ENCODE measurements at regions not wholly inside any gene's neighbourhood (a gene's known extent, or its start where the extent isn't known, plus 50 kb on each side); places are given as distances from the start of the nearest gene placed in this dataset.

DNA sequence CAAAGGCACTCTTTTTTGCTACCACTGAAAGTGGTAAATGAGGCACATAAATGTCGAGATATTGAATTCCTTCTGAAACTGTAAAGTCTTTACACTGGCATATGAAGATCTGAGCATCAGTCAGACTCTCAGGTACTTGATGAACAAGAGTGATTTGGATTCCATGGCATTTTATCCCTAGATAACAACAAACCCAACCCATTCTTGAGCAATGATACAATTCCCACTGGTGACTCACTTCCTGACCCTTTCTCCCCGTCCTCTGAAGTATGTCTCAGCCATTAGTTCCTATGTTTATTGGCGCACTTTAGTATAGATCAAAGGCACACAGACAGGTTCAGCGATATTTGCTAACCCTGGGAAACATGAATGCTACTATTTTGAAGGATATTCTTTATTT lies 147.0 kb upstream of the RBFOX1 start:
- H3K4me3 ChIP-seq (ENCODE audit: control insufficient read depth in 2 of 3, extremely low read depth in 1 of 3, insufficient read depth in 2 of 3, low read depth in 1 of 3, low read length in 3 of 3) = no peak overlapping the region
- no peaks in the 10 kb centered on the region for H4K20me1 ChIP-seq (ENCODE audit: control insufficient read depth, extremely low read depth, insufficient read depth, low read length)
- no peaks in the 10 kb centered on the region for H3K4me1 ChIP-seq (ENCODE audit: control insufficient read depth, extremely low read depth, insufficient read depth, low read length)
- no peak overlapping the region for H3K9ac ChIP-seq (ENCODE audit: control insufficient read depth, extremely low read depth, insufficient read depth, low read length)
- no peak overlapping the region for H3K27ac ChIP-seq (ENCODE audit: control insufficient read depth, insufficient read depth, low read length)
- no peak for FAIRE-seq
- TF ChIP-seq, protein P1, sequence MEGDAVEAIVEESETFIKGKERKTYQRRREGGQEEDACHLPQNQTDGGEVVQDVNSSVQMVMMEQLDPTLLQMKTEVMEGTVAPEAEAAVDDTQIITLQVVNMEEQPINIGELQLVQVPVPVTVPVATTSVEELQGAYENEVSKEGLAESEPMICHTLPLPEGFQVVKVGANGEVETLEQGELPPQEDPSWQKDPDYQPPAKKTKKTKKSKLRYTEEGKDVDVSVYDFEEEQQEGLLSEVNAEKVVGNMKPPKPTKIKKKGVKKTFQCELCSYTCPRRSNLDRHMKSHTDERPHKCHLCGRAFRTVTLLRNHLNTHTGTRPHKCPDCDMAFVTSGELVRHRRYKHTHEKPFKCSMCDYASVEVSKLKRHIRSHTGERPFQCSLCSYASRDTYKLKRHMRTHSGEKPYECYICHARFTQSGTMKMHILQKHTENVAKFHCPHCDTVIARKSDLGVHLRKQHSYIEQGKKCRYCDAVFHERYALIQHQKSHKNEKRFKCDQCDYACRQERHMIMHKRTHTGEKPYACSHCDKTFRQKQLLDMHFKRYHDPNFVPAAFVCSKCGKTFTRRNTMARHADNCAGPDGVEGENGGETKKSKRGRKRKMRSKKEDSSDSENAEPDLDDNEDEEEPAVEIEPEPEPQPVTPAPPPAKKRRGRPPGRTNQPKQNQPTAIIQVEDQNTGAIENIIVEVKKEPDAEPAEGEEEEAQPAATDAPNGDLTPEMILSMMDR (optimal IDR thresholded peaks at IDR 0.05 in 1 of 3, IDR thresholded peaks at IDR 0.05 in 1 of 3, conservative IDR thresholded peaks at IDR 0.05 in 1 of 3; ENCODE audit: extremely low read depth in 1 of 3, insufficient read depth in 2 of 3, low read length in 3 of 3) = no peak
- no peak for TF ChIP-seq EZH2 (IDR thresholded peaks at IDR 0.05; ENCODE audit: low read length)
- peaks cover 3% of the 10 kb centered on the region for H3K9me3 ChIP-seq (ENCODE audit: control insufficient read depth, low read depth, low read length)
- DNase-seq (ENCODE audit: low read depth, low spot score) = no peak
- dilution Hi-C loops (cut with MboI; ENCODE audit: extremely low pct_ligation_motif_present, low sequenced_read_pairs) = no loop called here
- H2AFZ ChIP-seq (ENCODE audit: control insufficient read depth, low read length) = no peak overlapping the region
- no peaks in the 10 kb centered on the region for H3K36me3 ChIP-seq (ENCODE audit: control insufficient read depth in 2 of 2, extremely low read depth in 1 of 2, insufficient read depth in 2 of 2, low read length in 2 of 2)
- H3K9me1 ChIP-seq (ENCODE audit: control insufficient read depth, extremely low read depth, insufficient read depth, low read length) = no peaks in the 10 kb centered on the region
- H3K4me2 ChIP-seq (ENCODE audit: control insufficient read depth, extremely low read depth, insufficient read depth, low read depth, low read length) = no peak overlapping the region
- no peaks in the 10 kb centered on the region for H3K27me3 ChIP-seq (ENCODE audit: control insufficient read depth, extremely low read depth, insufficient read depth, low read length)
- no peaks in the 10 kb centered on the region for H3K79me2 ChIP-seq (ENCODE audit: control insufficient read depth, insufficient read depth, low read length)

DNA sequence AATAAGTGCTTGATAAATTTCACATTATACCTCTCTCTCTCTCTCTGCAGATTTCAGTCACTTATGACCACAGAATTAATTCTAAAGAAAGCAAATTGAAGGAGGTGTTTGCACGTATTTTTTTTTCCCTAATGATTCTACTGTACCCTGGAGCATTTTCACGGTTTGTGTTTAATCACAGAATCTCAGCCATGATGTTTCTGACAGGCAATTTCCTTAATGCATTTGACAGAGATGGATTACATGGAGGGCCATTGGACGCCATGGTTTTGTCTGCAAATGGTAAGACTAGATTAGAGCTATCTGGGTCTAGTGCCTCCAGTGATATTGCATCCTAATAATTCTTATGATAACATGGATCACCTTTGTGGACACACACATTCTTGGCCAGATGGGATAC lies 147.5 kb upstream of the RBFOX1 start:
- H3K9me3 ChIP-seq (ENCODE audit: control insufficient read depth, low read depth, low read length) = peaks cover 1% of the 10 kb centered on the region
- H3K79me2 ChIP-seq (ENCODE audit: control insufficient read depth, insufficient read depth, low read length) = no peaks in the 10 kb centered on the region
- no peak overlapping the region for H3K4me3 ChIP-seq (ENCODE audit: control insufficient read depth in 2 of 3, extremely low read depth in 1 of 3, insufficient read depth in 2 of 3, low read depth in 1 of 3, low read length in 3 of 3)
- no peaks in the 10 kb centered on the region for H3K27me3 ChIP-seq (ENCODE audit: control insufficient read depth, extremely low read depth, insufficient read depth, low read length)
- H3K36me3 ChIP-seq (ENCODE audit: control insufficient read depth in 2 of 2, extremely low read depth in 1 of 2, insufficient read depth in 2 of 2, low read length in 2 of 2) = no peaks in the 10 kb centered on the region
- dilution Hi-C loops (cut with MboI; ENCODE audit: extremely low pct_ligation_motif_present, low sequenced_read_pairs) = no loop called here
- H3K9ac ChIP-seq (ENCODE audit: control insufficient read depth, extremely low read depth, insufficient read depth, low read length) = no peak overlapping the region
- no peaks in the 10 kb centered on the region for H4K20me1 ChIP-seq (ENCODE audit: control insufficient read depth, extremely low read depth, insufficient read depth, low read length)
- no peak overlapping the region for H3K27ac ChIP-seq (ENCODE audit: control insufficient read depth, insufficient read depth, low read length)
- no peak for TF ChIP-seq EZH2 (IDR thresholded peaks at IDR 0.05; ENCODE audit: low read length)
- TF ChIP-seq, protein P1 (optimal IDR thresholded peaks at IDR 0.05 in 1 of 3, IDR thresholded peaks at IDR 0.05 in 1 of 3, conservative IDR thresholded peaks at IDR 0.05 in 1 of 3; ENCODE audit: extremely low read depth in 1 of 3, insufficient read depth in 2 of 3, low read length in 3 of 3) = no peak
- H3K4me2 ChIP-seq (ENCODE audit: control insufficient read depth, extremely low read depth, insufficient read depth, low read depth, low read length) = no peak overlapping the region
- no peaks in the 10 kb centered on the region for H3K4me1 ChIP-seq (ENCODE audit: control insufficient read depth, extremely low read depth, insufficient read depth, low read length)
- no peak overlapping the region for H2AFZ ChIP-seq (ENCODE audit: control insufficient read depth, low read length)
- FAIRE-seq (no peak), DNase-seq (ENCODE audit: low read depth, low spot score) (no peak)
- no peaks in the 10 kb centered on the region for H3K9me1 ChIP-seq (ENCODE audit: control insufficient read depth, extremely low read depth, insufficient read depth, low read length)

All from keratinocyte (primary cell).